NCI-H146 (cell line): ENCODE measurements at regions not wholly inside any gene's neighbourhood (a gene's known extent, or its start where the extent isn't known, plus 50 kb on each side); places are given as distances from the start of the nearest gene placed in this dataset.
A peak's percentile ranks its signal among the peaks of the same experiment; 100 is the strongest.

ENCODE experiments used
- DNase-seq: peaks from one replicate; lab custom pipeline; 2025; lab: John Stamatoyannopoulos, UW

DNA sequence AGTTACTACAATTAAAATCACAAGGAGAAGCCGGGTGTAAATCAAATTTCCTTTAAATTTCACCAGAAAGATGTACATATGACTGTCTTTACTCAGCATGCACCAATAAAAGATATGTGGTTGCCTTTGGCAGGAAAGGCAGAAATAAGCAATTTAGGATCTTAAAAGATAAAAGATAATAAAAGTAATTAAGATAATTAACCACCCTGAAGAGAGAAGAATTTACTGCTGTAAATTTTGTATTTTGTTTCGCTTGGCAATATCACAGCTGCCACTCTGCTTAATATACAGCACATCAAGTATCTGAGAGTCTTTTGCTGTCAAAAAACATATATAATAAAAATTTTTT, 411.9 kb downstream of the MN1 start:
- DNase-seq, result no peak

DNA sequence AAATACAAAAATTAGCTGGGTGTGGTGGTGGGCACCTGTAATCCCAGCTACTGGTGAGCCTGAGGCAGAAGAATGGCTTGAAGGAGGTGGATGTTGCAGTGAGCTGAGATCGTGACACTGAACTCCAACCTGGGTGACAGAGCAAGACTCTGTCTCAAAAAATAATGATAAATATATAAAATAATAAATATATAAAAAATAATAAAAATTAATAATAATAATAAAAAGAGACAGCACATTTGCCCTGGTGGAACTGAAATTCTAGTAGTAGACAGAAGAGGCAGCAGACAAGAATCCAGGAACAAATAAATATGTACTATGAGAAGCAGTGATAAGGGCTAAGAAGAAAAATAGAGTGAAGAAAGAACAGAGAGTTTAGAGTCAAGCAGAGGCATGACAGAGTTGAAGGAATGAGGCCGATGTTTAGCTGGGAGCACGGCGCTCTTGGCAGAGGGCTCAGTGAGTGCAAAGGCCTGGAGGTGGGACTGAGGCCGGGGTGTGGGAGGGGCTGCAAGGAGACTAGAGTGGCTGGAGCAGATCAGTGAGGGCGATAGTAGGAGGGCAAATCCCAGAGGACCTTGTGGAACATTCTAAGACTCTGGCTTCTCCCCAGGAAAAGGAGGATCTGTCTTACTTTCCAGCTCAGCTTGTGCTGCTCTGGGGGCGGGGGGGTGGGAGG, 410.3 kb downstream of the MN1 start:
- no peak for DNase-seq

DNA sequence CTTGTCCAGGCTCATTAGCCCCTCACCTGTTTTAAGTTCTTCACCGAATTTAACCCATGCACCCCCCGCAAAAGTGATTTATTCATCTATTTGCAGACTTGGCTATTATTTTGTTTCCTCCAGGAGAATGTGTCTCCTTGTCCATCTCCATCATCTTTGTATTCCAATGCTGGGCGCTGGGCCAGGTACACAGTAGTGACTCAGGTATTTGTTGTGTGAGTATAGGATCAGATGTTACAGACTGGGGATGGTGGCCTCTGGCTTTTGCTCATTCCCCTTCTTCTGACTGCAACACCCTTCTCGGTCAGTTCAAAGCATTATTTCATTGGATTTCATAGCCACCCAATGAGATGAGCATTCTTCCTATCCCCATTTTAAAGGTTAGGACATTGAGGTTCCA, 408.2 kb downstream of the MN1 start:
- no peak for DNase-seq

DNA sequence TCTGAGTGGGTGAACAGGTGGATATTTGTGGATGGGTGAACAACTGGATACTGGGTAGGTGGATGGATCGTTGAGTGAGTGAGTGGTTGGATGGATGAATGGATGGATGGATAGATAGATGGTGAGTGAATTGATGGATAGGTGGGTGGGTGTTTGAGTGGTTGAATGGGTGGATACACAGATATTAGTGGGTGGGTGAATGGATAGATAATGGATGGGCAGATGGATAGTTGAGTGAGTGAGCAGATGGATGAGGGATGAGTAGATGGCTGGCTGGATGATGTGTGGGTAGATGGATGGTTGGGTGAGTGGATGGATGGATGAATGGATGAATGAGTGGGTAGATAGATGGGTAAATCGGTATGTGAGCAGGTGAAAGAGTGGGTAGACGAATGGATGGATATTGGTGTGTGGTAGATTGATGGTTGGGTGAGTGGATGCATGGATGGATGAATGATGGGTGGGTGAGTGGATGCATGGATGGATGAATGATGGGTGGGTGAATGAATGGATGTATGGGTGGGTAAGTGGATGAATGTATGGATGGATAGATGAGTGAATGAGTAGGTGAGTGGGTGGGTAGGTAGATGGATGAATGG, 406.7 kb downstream of the MN1 start:
- no peak for DNase-seq

DNA sequence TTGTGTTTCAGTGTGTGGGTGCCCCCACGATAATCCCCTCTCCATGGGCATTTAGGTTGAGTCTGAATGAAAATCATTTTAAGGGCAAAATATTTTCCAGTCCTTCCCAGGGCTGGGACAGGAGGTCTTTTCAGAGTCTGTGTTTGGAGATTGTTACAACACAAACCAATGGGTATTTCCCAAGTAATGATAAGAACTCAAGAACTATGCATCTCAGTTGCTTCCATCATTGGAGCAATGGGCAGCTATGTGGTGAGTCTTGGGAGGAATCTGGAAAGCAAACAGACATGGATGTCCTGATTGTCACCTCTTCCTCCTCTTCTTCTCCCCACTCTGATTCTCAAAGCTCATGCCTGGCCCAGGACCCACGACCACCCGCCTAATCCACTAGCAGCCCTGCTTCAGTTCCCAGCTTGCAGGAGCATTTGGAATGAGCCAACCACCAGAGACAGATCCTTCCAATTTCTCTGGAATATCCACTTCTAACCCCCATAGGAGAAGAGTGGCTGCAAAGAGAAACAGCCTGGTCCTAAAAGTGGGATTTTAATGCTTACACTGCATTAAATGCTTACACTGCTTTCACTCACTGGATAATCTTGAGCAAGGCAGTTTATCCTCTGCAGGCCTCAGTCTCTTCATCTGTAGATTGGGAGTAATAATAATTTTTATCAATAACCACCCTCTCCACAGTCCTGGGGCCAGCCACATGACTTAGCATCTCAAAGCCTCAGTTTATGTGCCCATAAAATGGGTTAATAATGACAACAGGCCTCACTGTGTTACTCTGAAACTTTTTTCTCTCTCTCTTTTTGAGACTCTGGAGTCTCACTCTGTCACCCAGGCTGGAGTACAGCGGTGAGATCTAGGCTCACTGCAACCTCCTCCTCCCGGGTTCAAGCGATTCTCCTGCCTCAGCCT, 404.3 kb downstream of the MN1 start:
- DNase-seq, result no peak

DNA sequence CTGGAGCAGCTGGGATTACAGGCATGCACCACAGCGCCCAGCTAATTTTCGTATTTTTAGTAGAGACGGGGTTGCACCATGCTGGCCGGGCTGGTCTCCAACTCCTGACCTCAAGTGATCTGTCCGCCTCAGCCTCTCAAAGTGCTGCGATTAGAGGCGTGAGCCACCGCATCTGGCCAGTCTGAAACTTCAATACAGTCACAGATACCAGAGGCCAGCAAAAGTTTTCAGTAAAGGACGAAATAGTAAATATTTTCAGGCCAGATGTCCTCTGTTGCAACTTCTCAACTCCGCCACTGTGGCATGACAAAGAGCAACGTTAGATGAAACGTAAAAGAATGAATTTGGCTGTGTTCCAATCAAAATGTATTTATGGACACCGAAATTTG, 403.6 kb downstream of the MN1 start:
- DNase-seq, result no peak

DNA sequence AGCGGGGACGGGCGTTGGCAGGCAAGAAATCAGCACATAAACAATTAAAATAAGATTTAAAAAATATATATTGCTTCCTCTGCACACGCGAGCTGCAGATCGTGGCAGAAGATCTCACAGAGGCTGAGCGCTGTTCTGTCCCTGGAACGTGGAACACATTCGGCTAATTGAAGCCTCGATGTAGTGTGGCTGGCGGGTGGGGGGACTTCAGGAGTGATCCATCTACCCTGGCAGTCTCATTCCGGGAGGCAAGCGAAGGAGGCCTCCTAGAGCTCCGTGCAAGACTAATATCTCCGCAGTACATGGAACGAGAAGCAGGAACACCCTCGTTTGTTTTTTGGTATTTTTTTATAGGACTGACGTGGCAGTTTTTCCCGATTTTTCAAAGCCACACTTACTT, 402.4 kb downstream of the MN1 start:
- no peak for DNase-seq

DNA sequence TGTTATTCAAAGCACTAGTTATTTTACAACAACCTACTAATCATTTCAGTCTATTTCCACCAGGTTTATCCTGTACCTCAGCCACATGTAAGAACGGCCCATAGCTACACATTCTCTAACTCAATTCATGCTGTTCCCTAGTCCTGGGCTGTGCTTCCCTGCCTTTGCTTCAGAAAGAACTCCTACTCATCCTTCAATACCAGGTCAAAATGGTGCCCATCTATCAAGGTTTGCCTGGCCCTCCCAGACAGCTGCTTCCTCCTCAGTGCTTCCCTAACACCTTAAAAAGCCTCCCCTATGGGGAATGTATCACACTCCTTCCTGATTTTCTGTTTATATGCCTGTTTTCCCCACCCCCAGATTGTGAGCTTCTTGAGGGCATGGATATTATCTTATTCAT, 400.7 kb downstream of the MN1 start:
- no peak for DNase-seq

DNA sequence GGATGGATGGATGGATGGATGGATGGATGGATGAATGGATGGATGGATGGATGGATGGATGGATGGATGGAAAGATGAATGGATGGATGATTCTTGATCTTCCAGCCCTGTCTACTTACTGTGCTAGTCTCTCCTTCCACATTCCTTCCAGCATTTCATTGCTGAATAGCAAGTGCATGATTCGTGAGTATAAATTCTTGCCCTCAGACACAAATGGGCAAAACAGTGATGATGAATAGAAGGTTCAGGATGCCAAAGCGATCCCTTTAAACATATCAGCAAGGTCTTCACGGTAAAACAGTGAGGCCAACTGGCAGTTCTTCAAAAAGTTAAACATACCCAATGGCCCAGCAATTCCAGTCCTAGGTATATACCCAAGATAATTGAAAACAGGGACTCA, 400.2 kb downstream of the MN1 start:
- DNase-seq, result no peak

DNA sequence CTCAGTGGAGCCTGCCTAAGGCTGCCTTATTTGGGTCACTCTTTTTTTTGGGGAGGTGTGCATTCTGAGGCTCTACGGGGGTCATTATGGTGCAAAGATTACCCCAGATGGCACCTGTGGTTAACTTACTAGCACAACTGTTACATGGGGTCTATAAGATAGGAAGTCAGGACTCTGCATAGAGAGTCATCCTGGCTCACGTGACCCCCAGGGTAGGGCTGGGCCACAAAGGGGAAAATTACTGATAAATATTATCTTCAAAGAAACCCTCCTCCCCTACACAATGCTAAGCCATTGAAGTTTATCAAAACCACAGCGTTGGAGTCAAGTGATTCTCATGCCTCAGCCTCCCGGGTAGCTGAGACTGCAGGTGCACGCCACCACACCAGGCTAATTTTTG, 397.1 kb downstream of the MN1 start:
- no peak for DNase-seq

DNA sequence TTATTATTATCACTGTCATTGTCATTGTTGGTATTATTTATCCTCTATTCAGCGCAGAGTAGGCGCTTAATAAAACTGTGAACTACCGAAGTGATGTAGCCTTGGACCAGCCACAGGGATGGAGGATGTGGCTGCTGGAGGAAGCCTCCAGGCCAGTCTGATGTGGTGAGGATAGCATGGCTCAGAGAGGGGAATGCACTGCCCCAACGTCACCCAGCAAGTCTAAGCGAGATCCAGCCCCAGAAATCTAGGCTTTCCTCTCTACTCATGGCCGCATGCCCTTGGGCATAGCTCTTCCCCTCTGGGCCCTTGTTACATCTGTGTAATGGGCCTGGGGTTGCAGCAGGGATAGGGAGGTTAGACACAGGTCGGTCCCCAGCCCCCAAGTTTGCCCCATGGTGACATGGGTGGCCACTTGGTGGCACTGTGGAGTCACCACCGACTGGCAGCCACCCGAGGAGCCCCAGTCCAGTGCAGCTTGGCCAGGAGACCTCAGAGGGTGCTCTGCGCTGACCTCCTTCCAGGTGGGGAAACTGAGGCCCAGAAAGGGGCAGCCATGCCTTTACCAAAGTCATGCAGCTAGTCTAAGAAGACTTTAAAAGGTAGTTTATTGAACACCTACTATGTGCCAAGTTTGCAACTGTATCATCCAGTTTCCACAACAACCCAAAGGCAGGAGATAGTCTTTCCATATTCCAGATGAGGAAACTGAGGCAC, 395.7 kb downstream of the MN1 start:
- peak; percentile 27 for DNase-seq

DNA sequence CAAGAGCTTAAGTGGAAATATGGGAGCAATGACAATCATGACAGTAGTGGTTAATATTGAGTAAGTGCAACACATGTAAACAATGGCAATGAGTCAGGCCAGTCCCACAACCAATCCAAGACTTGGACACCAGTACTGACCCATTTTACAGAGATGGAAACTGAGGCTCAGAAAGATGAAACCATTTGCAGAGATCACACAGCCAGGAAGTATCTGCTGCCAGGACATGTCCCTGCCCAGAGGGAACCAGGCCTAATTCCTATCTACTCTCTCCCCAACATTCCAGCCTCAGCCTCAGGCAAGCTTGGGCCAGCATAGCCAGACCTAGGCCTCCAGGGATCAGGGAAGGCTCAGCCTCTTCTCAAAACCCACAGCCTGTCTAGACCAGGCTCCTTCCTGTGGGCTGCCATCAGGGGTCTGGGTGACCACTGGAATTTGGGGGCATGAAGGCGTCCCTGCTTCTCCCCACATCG, 395.1 kb downstream of the MN1 start:
- no peak for DNase-seq

DNA sequence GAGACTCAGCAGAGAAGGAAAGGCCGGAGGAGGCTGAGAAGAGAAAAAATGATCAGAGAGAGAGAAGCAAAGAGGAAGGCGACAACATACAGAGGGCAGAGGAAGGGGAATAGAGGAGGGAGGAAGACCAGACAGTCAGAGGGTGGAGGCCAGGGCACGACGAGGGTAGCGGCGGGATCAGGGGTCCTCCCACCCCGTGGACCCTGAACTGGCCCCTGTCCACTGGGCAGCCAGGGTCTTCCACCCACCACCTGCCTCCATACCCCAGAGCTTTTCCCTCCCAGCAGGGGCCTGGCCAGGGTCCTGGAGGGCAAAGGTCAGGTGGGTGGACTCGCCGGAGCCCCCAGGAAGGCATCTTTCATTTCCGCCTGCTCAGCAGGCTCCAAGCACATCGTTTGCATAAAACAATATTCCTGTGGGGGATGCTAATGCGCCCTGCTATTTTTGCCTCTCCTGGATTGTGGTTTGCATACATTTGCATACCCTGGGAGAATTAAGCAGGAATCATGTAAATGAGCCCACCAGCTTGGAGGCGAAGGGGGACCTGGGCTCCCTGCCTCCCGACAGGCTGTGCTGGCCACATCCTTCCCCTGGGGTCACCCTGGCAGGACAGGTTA, 394.1 kb downstream of the MN1 start:
- DNase-seq, result no peak

DNA sequence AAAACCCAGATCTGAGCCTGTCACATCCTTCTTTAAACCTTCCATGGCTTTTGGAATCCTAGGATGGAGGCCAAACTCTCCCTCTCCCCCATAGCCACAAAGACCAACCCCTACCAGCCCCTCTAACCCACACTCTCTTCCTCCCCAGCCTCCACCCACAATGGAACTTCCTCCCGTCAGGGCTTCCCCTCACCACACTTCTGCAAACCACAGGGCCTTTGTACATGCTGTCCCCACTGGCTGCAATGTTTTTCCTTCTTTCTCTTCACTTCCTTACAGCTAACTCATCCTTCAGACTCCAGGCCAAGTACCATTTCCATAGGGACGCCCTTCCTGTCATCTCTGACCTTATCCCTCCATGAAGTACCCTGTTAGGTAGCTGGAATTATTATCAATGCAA, 393.5 kb downstream of the MN1 start:
- DNase-seq, result no peak

DNA sequence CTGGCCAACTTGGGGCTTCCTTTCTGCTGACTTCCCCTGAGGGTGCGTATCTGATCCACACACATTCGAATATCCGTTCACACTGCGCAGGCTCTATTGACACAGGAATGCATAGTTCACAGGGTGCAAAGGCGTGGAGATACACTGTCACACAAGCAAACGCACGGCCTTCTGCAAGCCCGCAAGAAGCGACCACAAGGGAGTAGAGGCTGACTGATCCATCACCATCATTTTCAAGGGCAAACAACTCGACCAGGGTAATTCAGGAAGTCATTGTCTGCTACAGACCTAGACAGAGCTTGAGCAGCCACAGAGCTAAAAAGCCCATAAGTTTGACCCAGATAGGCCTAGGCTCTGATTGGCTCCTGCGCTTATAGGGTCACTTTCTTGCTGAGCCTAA, 392.3 kb downstream of the MN1 start:
- peak; percentile 19 for DNase-seq

DNA sequence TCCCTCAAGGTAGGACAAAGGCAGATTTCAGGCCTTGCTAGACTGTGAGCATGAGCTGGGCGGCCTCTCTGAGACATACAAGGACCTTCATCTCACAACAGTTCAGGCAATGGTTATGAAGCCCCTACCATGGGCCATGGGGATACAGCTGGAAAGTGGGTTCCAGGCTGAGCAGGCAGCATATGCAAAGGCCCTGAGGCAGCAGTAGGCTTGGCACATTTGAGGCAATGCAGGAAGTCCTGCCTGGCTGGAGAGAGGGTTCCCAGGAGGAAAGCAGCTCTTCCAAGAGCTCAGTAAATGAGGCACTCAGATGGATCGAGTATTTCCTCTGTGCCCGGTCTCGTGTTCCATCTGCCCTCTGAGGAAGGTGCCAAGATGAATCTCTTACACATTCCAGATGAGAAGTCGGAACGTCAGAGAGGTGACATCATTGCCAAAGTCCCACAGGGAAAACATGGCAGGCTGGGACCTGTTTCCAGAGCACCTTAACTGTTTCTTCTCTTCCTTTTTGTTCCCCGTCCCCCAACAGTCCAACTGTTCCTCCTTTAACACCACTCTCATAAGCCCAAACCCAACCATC, 388.6 kb downstream of the MN1 start:
- no peak for DNase-seq

DNA sequence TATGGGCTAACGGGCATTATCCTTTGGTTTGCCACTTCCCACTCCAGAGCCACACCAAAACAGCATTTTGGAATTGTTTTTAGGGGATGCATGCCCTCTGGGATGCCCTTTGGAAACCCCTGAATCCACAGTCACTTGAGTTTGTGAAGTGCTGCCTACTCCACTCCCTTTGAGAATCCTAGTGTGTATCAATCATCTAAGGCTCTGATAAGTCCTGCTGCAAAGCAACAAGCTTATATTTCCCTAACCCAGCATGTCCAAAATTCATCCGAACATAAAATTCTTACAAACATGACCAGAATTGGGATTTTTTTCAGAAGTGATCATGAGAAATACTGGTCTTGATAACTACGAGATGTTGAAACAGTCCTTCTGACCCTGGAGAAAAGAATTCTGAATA, 387.9 kb downstream of the MN1 start:
- no peak for DNase-seq

DNA sequence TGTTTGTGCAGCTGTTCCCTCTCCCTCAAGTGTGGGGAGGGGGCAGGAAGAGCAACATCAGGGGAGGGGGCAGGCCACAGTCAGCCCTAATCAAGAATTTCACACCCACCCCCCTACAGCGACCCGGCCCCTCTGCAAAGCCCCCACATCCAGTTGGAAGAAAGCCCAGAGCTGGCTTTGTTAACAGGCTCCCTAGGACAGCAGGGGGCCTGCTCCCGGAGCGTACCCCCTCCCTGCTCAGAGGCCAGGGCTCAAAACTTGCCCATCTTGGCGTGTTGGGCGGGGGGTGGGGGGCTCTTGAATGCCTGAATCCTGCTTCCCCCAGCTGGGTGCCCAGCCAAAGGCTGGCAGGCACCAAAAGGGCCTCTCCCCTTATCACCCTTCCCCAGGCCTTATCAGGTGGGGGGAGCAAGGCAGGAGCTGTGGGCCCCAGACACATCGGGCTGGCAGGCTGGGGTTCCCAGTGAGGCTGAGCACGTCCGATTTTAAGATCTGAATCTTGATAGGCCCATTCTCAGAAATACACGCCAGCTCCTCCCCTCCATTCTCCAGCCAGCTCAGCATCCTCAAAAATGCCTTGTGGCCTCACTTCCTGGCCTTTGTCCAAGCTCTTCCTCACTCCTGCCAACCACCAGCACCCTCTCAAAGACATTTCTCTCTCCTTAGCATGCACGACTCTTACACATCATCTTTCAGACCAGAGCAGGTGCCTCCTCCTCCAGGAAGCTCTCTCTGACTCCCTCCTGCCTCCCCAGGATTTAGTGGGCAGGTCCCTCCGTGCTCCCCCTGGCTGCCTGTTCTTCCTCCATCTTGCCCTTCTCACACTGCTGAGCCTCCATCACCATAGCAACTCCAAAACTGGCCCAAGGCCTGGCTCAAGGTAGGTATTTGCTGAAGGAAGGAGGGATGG, 384.8 kb downstream of the MN1 start:
- DNase-seq, result peak; percentile 71

DNA sequence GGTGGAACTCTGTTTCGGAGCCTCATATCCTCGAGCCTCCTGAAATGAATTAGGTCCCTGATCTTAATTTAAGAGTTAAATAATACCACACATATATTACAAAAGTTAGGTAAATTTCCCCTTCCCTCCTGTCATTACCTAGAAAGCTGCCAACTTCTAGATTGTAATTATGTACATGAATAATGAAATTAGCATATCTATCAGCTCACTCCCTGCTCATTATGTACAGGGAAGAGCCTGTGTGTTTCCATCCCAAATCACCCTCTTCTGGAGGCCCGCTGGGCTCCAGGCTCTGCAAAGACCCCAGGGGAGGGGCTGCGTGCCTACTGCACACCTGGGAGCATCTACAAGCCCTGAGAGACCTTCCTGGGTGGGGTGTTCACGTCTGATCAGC, 384.1 kb downstream of the MN1 start:
- no peak for DNase-seq

DNA sequence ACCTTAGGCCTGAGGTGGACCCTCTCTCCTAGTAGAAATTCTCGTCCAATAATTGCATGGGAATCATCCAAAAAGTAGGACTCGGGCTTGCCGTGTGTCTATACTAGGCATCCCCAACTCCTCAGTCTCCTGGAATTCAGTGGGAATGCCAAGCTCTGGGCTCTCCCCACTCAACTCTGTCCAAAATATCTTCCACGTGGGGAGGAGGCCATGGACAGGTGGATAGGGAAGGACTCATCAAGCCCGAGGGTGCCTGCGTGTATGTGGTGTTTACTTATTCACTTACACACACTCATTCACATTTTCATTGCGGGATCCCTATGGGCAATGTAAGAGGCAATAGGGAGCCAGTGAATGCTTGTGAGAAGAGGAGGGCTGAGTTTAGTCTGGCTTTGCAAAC, 383.3 kb downstream of the MN1 start:
- DNase-seq, result no peak

DNA sequence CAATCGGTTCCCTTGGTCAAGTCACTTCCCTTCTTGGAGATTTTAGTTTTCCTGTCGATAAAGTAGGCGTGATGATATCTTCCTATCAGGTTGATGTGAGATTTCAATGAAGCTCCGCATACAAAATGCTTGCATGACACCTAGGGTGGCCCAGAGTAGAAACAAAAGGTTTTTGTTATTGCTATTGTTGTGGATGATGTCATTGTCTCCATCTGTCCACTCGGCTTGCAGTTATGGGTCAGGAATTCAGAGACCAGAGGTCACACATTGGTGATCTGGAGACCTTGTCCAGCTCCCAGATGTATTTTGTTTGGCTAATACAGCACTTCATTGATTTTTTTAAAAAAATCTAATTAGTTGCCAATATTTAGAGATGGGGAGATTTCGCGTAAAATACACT, 382.1 kb downstream of the MN1 start:
- DNase-seq, result peak; percentile 22
